Neural cell (in vitro differentiated cells): ENCODE measurements at regions not wholly inside any gene's neighbourhood (a gene's known extent, or its start where the extent isn't known, plus 50 kb on each side); places are given as distances from the start of the nearest gene placed in this dataset.

ENCODE experiments used
- H2AFZ ChIP-seq: fragments of 200-600, 300-800 bp; sonication (generic), shearing (Covaris generic); 2 replicates; pipeline ENCODE4 v1.6.0; 2014; ENCODE audit warnings: low read depth, mild to moderate bottlenecking, antibody characterized with exemption, low read length, moderate library complexity
- H3F3A ChIP-seq: fragments of 200-600 bp; shearing (Covaris generic); 2 replicates; pipeline ENCODE4 v1.6.1; 2016; ENCODE audit warnings: mild to moderate bottlenecking, moderate library complexity, mixed read lengths, antibody characterized with exemption, low read length; ENCODE audit not compliant: insufficient read depth, poor library complexity, severe bottlenecking
- H3K27ac ChIP-seq: fragments of 200-600, 300-800 bp; sonication (generic), shearing (Covaris generic); 2 replicates; pipeline ENCODE4 v1.5.1; 2014; ENCODE audit warnings: mild to moderate bottlenecking, low read length, moderate library complexity
- H3K27me3 ChIP-seq: fragments of 300-800, 200-600 bp; sonication (generic), shearing (Covaris generic); 2 replicates; pipeline ENCODE4 v1.6.0; 2014; ENCODE audit warnings: mild to moderate bottlenecking, low read depth, low read length, moderate library complexity; ENCODE audit not compliant: insufficient read depth
- H3K36me3 ChIP-seq: fragments of 300-800, 200-600 bp; sonication (generic), shearing (Covaris generic); 2 replicates; pipeline ENCODE4 v1.5.1; 2014; ENCODE audit warnings: mild to moderate bottlenecking, antibody characterized with exemption, low read length, moderate library complexity; ENCODE audit not compliant: insufficient read depth
- H3K4me2 ChIP-seq: fragments of 300-800, 200-600 bp; sonication (generic), shearing (Covaris generic); 2 replicates; pipeline ENCODE4 v1.6.0; 2014; ENCODE audit warnings: mild to moderate bottlenecking, low read length
- H3K4me3 ChIP-seq: fragments of 300-800, 200-600 bp; sonication (generic), shearing (Covaris generic); 2 replicates; pipeline ENCODE4 v1.5.1; 2014; ENCODE audit warnings: mild to moderate bottlenecking, low read length, moderate library complexity
- H3K79me2 ChIP-seq: fragments of 200-600 bp; shearing (Covaris generic); replicated peaks from 2 replicates; pipeline ENCODE4 v1.6.0; 2014; ENCODE audit warnings: mild to moderate bottlenecking, low read length, moderate library complexity; ENCODE audit not compliant: insufficient read depth
- H3K9ac ChIP-seq: fragments of 300-800, 200-600 bp; sonication (generic), shearing (Covaris generic); 2 replicates; pipeline ENCODE4 v1.6.1; 2016; ENCODE audit warnings: mild to moderate bottlenecking, low read length, mixed read lengths
- H3K9me2 ChIP-seq: fragments of 200-600 bp; shearing (Covaris generic); 2 replicates; pipeline ENCODE4 v1.6.1; 2016; ENCODE audit warnings: mild to moderate bottlenecking, low read length, mixed read lengths; ENCODE audit not compliant: insufficient read depth
- H3K9me3 ChIP-seq: fragments of 200-600, 300-800 bp; sonication (generic), shearing (Covaris generic); 2 replicates; pipeline ENCODE4 v1.6.1; 2016; ENCODE audit warnings: mild to moderate bottlenecking, mixed run types, low read length, moderate library complexity, mixed read lengths
- H4K20me1 ChIP-seq: fragments of 200-600 bp; shearing (Covaris generic); 2 replicates; pipeline ENCODE4 v1.6.1; 2016; ENCODE audit warnings: mild to moderate bottlenecking, mixed run types; ENCODE audit not compliant: insufficient read depth
- CTCF ChIP-seq: fragments of 450-650 bp; IDR thresholded peaks from 2 replicates; pipeline ENCODE4 v1.5.1; 2014; ENCODE audit warnings: antibody characterized with exemption, mild to moderate bottlenecking, moderate library complexity; ENCODE audit not compliant: poor library complexity, severe bottlenecking
- EP300 ChIP-seq: fragments of 450-650 bp; conservative IDR thresholded peaks from 2 replicates; pipeline ENCODE4 v1.6.1; 2014; ENCODE audit warnings: antibody characterized with exemption, mild to moderate bottlenecking, moderate library complexity; ENCODE audit not compliant: poor library complexity, severe bottlenecking
- EZH2 ChIP-seq: fragments of 200-600, 300-800 bp; shearing (Covaris generic), sonication (generic); IDR thresholded peaks from 2 replicates; pipeline ENCODE4 v1.6.1; 2014; ENCODE audit warnings: antibody characterized with exemption, low read length, borderline replicate concordance, mild to moderate bottlenecking; ENCODE audit not compliant: insufficient read depth, poor library complexity, severe bottlenecking
- MXI1 ChIP-seq: fragments of 450-650 bp; conservative IDR thresholded peaks from 2 replicates; pipeline ENCODE4 v1.6.1; 2014; ENCODE audit warnings: antibody characterized with exemption, mild to moderate bottlenecking; ENCODE audit not compliant: poor library complexity, severe bottlenecking
- POLR2AphosphoS5 ChIP-seq: IDR thresholded peaks from 2 replicates; pipeline ENCODE4 v1.6.1; 2012
- RAD21 ChIP-seq: fragments of 450-650 bp; conservative IDR thresholded peaks from 2 replicates; pipeline ENCODE4 v1.6.1; 2014; ENCODE audit warnings: antibody characterized with exemption, mild to moderate bottlenecking, moderate library complexity
- REST ChIP-seq: IDR thresholded peaks from 2 replicates; pipeline ENCODE4 v1.6.1; 2012; ENCODE audit warnings: borderline replicate concordance
- SMC3 ChIP-seq: fragments of 450-650 bp; conservative IDR thresholded peaks from 2 replicates; pipeline ENCODE4 v1.6.1; 2014; ENCODE audit warnings: antibody characterized with exemption, mild to moderate bottlenecking, moderate library complexity; ENCODE audit not compliant: poor library complexity
- TAF1 ChIP-seq: IDR thresholded peaks from 2 replicates; pipeline ENCODE4 v1.6.1; 2012; ENCODE audit warnings: low read depth

- Histone ChIP-seq H3K4me2 (no peak overlapping the region), H3K9ac (no peak overlapping the region), H3F3A (no peaks in the 10 kb centered on the region), H2AFZ (no peak overlapping the region), H3K9me3 (no peaks in the 10 kb centered on the region), H3K27ac (no peak overlapping the region), H3K4me3 (no peak overlapping the region), H3K9me2 (no peaks in the 10 kb centered on the region), H4K20me1 (no peaks in the 10 kb centered on the region), H3K27me3 (no peaks in the 10 kb centered on the region), H3K36me3 (no peaks in the 10 kb centered on the region), H3K79me2 (no peaks in the 10 kb centered on the region)
- no peak for TF ChIP-seq EP300
- TF ChIP-seq CTCF: no peak
- no peak for TF ChIP-seq MXI1
- no peak for TF ChIP-seq REST
- no peak for TF ChIP-seq RAD21
- TF ChIP-seq POLR2AphosphoS5: no peak
- TF ChIP-seq SMC3: no peak
- no peak for TF ChIP-seq TAF1
- no peak for TF ChIP-seq EZH2
Measured at GRCh38 chr4:75338352-75338880, 175.8 kb downstream of the RCHY1 start.

- no peak overlapping the region for H3K4me3 ChIP-seq
- H4K20me1 ChIP-seq: no peaks in the 10 kb centered on the region
- H3K4me2 ChIP-seq: no peak overlapping the region
- H3K9me3 ChIP-seq: no peaks in the 10 kb centered on the region
- no peaks in the 10 kb centered on the region for H3K36me3 ChIP-seq
- no peak overlapping the region for H3K27ac ChIP-seq
- H3K79me2 ChIP-seq: no peaks in the 10 kb centered on the region
- no peak overlapping the region for H3K9ac ChIP-seq
- no peaks in the 10 kb centered on the region for H3K27me3 ChIP-seq
- H3F3A ChIP-seq: no peaks in the 10 kb centered on the region
- H2AFZ ChIP-seq: no peak overlapping the region
- no peak for TF ChIP-seq TAF1
- H3K9me2 ChIP-seq: no peaks in the 10 kb centered on the region
Measured at GRCh38 chr4:75327804-75328512, 186.2 kb downstream of the RCHY1 start.
